Ovary (tissue), 7 donors: ENCODE measurements at regions not wholly inside any gene's neighbourhood (a gene's known extent, or its start where the extent isn't known, plus 50 kb on each side); places are given as distances from the start of the nearest gene placed in this dataset.

ENCODE experiments used
- DNase-seq, 5 donors: peaks; one replicate each; pipeline ENCODE4 v3.0.0-alpha.2; 2019 to 2020
- H3K27ac ChIP-seq, 2 donors: fragments of 200-600 bp; one replicate each; pipeline versions ENCODE4 v1.5.1 to v1.8.0; 2019 to 2022
- H3K27me3 ChIP-seq: fragments of 200-600 bp; one replicate; pipeline ENCODE4 v1.8.0; 2022
- H3K36me3 ChIP-seq: fragments of 200-600 bp; sonication (generic); one replicate; pipeline ENCODE4 v1.5.1; 2019
- H3K4me1 ChIP-seq: one replicate; pipeline ENCODE4 v1.8.1; 2013; ENCODE audit warnings: mild to moderate bottlenecking, moderate library complexity; ENCODE audit not compliant: insufficient read depth
- H3K4me3 ChIP-seq: fragments of 200-600 bp; sonication (generic); one replicate; pipeline ENCODE4 v1.5.1; 2017
- H3K9me3 ChIP-seq, 2 donors: fragments of 200-600 bp in 1 of 2; sonication (generic) in 1 of 2; one replicate each; pipeline versions ENCODE4 v1.5.1 to v1.8.1; 2013 to 2019; ENCODE audit warnings: mild to moderate bottlenecking in 1 of 2, moderate library complexity in 1 of 2
- EP300 ChIP-seq: sonication (generic); formaldehyde crosslinking; IDR thresholded peaks from one replicate; pipeline ENCODE4 v1.6.1; 2017; ENCODE audit warnings: antibody characterized with exemption
- POLR2A ChIP-seq: fragments of 450-650 bp; IDR thresholded peaks from one replicate; pipeline ENCODE4 v1.6.1; 2017; ENCODE audit warnings: antibody characterized with exemption, mild to moderate bottlenecking, moderate library complexity
- WGBS, 3 donors: extraction: QIAGEN DNeasy Blood & Tissue Kit in 1 of 3; methylation state at CpG; one replicate each; pipeline versions ENCODE4 v1.1.5 to v1.1.7; 2013 to 2017; 5-methylcytosine and 5-hydroxymethylcytosine counted together
- intact Hi-C, 4 donors: fragments of 100-400 bp; cut with DNase I; formaldehyde crosslinking; loops; one replicate each; pipeline versions ENCODE4 v1.11.0 to v1.15.1; 2022 to 2023
- TF ChIP-seq, protein P1 (sequence below), 3 donors: fragments of 450-650 bp in 2 of 3; fragments of 200-600 bp in 1 of 3; IDR thresholded peaks; one replicate each; pipeline versions ENCODE4 v1.5.1 to v1.8.0; 2016 to 2022; ENCODE audit warnings: antibody characterized with exemption in 3 of 3, mild to moderate bottlenecking in 1 of 3
- donor health status: DM: no; HTN: no; CAD: no; lungs with moderate emphysema.
- donor health status: DM: no; HTN: no; CAD: no.
- donor health status: Bipolar disorder and iron deficiency.
- donor health status: DM: no; HTN: no; CAD: no.
- donor health status: DM: yes; HTN: yes; CAD: no.

DNA sequence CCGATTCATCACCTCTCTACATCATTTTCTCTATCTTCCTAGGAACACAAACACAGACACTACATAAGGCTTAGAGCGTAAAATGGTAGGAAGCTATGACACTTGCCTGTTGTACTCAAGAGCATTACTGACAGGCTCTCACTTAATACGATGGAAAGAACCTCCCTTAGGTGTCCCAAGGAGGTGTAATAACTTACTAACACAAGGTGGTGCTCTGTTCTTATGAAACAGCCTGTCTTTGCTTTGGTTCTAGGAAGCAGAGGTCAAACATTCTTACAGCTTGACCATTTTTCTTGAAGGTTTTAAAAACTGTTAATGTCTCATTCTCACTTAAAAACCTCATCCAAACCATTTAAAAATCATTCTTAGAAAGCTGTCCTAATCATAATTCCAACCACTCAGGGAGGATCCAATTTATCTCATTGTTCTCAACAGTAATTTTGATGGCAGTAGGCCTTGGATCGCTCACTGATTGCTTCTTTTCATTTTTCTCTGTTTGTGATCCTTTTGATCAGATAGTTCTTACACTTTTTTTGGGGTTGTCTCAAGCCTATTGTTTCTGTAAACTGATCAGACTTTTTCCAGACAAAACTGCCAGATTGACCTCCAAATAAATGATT, 317.8 kb upstream of the AGTR1 start:
- H3K9me3 ChIP-seq, result no peaks in the 10 kb centered on the region
- no peaks in the 10 kb centered on the region for H3K27me3 ChIP-seq
- intact Hi-C loops, result loop anchor here in 2 of 4 donors (5.0 to 10.0 kb wide), 3 partner anchors 335 to 565 kb away; no protein-coding TSS in a partner anchor
- 62 to 64% (median 63%) methylated on average over 4 of the region's 4 CpGs for WGBS, 3 donors
- no peak for DNase-seq
- no peaks in the 10 kb centered on the region for H3K36me3 ChIP-seq
- TF ChIP-seq EP300, result no peak
- TF ChIP-seq, protein P1, sequence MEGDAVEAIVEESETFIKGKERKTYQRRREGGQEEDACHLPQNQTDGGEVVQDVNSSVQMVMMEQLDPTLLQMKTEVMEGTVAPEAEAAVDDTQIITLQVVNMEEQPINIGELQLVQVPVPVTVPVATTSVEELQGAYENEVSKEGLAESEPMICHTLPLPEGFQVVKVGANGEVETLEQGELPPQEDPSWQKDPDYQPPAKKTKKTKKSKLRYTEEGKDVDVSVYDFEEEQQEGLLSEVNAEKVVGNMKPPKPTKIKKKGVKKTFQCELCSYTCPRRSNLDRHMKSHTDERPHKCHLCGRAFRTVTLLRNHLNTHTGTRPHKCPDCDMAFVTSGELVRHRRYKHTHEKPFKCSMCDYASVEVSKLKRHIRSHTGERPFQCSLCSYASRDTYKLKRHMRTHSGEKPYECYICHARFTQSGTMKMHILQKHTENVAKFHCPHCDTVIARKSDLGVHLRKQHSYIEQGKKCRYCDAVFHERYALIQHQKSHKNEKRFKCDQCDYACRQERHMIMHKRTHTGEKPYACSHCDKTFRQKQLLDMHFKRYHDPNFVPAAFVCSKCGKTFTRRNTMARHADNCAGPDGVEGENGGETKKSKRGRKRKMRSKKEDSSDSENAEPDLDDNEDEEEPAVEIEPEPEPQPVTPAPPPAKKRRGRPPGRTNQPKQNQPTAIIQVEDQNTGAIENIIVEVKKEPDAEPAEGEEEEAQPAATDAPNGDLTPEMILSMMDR (IDR thresholded peaks at IDR 0.05), result peak in 2 of 3 donors; percentile 31 to 53
- no peak overlapping the region for H3K4me3 ChIP-seq
- H3K27ac ChIP-seq, result no peak overlapping the region
- H3K4me1 ChIP-seq, result no peaks in the 10 kb centered on the region

DNA sequence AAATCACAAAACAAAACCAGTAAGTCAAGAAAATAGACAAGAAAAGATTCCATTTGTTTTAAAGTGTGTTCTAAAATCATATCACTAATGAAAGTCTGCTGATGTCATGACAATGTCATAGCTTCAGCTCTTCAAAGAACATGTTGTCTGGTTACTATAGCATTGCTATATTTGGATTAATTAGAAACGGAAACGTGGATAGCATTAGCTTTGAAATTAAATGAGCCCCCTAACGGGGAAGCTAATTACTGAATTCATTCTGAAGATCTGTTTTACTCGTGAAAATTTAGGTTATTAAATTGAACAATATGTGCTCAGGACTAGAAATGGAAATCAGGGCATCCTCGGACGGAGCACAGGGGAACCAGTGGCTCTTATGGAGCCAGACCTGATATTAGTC, 316.7 kb upstream of the AGTR1 start:
- no peak for DNase-seq
- WGBS, 3 donors, result 64 to 75% (median 71%) methylated on average over 6 of the region's 6 CpGs
- Histone ChIP-seq H3K9me3 (no peaks in the 10 kb centered on the region), H3K27ac (no peak overlapping the region), H3K4me3 (no peak overlapping the region), H3K27me3 (no peaks in the 10 kb centered on the region), H3K4me1 (no peaks in the 10 kb centered on the region), H3K36me3 (no peaks in the 10 kb centered on the region)
- intact Hi-C loops, result loop anchor here in 2 of 4 donors (5.0 to 10.0 kb wide), 3 partner anchors 334 to 564 kb away; no protein-coding TSS in a partner anchor
- TF ChIP-seq POLR2A, result no peak
- TF ChIP-seq, protein P1 (IDR thresholded peaks at IDR 0.05), result no peak
- TF ChIP-seq EP300, result no peak

DNA sequence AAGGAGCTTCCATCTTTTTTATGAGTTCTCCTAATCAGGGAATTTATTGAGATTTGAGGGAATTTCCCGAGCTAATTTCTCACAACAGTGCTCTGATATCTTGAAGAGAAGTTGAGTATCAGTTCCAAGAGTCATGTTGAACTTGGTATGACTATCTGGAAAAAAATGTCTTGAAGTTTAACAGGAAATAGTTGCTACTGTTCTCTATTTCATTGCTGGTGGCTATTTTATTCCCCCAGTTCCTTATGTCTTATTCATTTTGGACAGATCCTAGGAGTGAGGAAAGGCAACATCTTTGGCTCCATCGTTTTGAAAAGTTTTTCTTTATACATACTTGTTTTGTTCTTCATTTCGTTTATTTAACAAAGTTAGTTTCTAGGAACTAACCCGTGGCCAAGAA, 307.8 kb upstream of the AGTR1 start:
- DNase-seq, result no peak
- intact Hi-C loops, result loop anchor here in 2 of 4 donors (10.0 kb wide), 2 partner anchors 325 to 555 kb away; no protein-coding TSS in a partner anchor

DNA sequence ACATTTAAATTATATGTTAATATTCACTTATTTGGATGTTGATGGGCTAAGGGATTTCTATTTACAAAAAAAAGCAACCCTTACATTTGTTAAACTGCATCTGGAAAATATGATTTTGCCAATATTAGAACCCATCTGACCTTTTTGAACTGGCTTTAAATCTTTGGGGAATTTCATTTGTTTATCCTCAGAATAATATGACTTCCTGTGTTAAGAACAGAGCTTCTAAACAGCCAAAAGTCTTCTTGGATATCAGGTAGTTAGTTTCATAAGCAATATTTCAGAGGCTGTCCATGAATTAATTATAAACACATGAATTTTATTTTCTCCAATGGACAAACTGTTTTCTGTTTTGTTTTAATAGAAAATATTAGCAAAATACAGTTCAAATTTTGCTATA, 301.9 kb upstream of the AGTR1 start:
- Histone ChIP-seq H3K27ac (no peak overlapping the region), H3K36me3 (no peaks in the 10 kb centered on the region), H3K4me3 (no peak overlapping the region), H3K4me1 (no peaks in the 10 kb centered on the region), H3K9me3 (no peaks in the 10 kb centered on the region), H3K27me3 (no peaks in the 10 kb centered on the region)
- intact Hi-C loops, result no loop called here
- TF ChIP-seq POLR2A, result no peak
- TF ChIP-seq, protein P1 (IDR thresholded peaks at IDR 0.05), result no peak
- TF ChIP-seq EP300, result no peak
- no peak for DNase-seq

More for the DNA sequence above, 307.8 kb upstream of the AGTR1 start:
- no peaks in the 10 kb centered on the region for H3K36me3 ChIP-seq
- H3K4me3 ChIP-seq, result no peak overlapping the region
- no peaks in the 10 kb centered on the region for H3K9me3 ChIP-seq
- TF ChIP-seq POLR2A, result no peak
- no peak for TF ChIP-seq EP300
- TF ChIP-seq, protein P1 (IDR thresholded peaks at IDR 0.05), result no peak
- H3K27ac ChIP-seq, result no peak overlapping the region
- no peaks in the 10 kb centered on the region for H3K27me3 ChIP-seq
- no peaks in the 10 kb centered on the region for H3K4me1 ChIP-seq
- WGBS, 3 donors, result 62 to 68% (median 68%) methylated on average over 4 of the region's 4 CpGs
